OCI-LY7 (cell line): ENCODE measurements at regions not wholly inside any gene's neighbourhood (a gene's known extent, or its start where the extent isn't known, plus 50 kb on each side); places are given as distances from the start of the nearest gene placed in this dataset.

ENCODE experiments used
- EZH2phosphoT487 ChIP-seq: fragments of 200-600 bp; sonication (generic); IDR thresholded peaks from 2 replicates; pipeline ENCODE4 v1.6.1; 2018; ENCODE audit warnings: low read depth, borderline replicate concordance, mild to moderate bottlenecking, mixed run types, antibody characterized with exemption, low read length, moderate library complexity, mixed read lengths
- TF ChIP-seq, protein P1 (sequence below): fragments of 200-600 bp; sonication (generic); conservative IDR thresholded peaks from 2 replicates; pipeline ENCODE4 v1.5.1; 2014; ENCODE audit warnings: mild to moderate bottlenecking, antibody characterized with exemption, low read length, moderate library complexity, mixed read lengths

DNA sequence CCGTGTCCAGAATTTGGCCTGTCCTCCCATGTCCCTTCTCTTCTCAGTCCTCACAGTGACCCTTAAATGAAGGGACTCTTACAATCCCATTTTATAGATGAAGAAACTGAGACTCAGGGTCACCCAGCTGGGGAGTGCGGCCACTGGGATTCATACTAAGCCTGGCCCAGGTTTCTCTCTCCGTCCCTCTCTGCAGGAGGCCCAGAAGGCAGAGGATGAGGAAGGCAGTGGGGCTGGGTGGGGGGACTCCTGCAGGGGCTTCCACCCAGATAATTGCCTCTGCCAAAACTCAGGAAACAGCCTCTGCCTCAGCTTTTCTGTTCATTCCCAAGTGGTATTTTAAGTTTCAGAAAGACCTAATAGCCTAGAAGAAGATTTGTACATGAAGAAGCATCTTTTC is 299.8 kb downstream of the MATN1 start:
- TF ChIP-seq, protein P1, sequence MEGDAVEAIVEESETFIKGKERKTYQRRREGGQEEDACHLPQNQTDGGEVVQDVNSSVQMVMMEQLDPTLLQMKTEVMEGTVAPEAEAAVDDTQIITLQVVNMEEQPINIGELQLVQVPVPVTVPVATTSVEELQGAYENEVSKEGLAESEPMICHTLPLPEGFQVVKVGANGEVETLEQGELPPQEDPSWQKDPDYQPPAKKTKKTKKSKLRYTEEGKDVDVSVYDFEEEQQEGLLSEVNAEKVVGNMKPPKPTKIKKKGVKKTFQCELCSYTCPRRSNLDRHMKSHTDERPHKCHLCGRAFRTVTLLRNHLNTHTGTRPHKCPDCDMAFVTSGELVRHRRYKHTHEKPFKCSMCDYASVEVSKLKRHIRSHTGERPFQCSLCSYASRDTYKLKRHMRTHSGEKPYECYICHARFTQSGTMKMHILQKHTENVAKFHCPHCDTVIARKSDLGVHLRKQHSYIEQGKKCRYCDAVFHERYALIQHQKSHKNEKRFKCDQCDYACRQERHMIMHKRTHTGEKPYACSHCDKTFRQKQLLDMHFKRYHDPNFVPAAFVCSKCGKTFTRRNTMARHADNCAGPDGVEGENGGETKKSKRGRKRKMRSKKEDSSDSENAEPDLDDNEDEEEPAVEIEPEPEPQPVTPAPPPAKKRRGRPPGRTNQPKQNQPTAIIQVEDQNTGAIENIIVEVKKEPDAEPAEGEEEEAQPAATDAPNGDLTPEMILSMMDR: no peak
- TF ChIP-seq EZH2phosphoT487: no peak
